NB4 (cell line): ENCODE measurements at regions not wholly inside any gene's neighbourhood (a gene's known extent, or its start where the extent isn't known, plus 50 kb on each side); places are given as distances from the start of the nearest gene placed in this dataset.
A peak's percentile ranks its signal among the peaks of the same experiment; 100 is the strongest.

Source experiments
- CTCF ChIP-seq: IDR thresholded peaks from one replicate; pipeline ENCODE4 v1.5.1; 2012; ENCODE audit warnings: low read depth, low read length
- MAX ChIP-seq: IDR thresholded peaks from 2 replicates; pipeline ENCODE4 v1.6.1; 2011; ENCODE audit warnings: low read depth, low read length
- POLR2A ChIP-seq: IDR thresholded peaks from 2 replicates; pipeline ENCODE4 v1.6.1; 2011; ENCODE audit warnings: mild to moderate bottlenecking; ENCODE audit not compliant: insufficient read length; ENCODE audit errors: extremely low read depth

- TF ChIP-seq POLR2A (no peak), CTCF (peak; percentile 68), MAX (no peak)
Measured at GRCh38 chr3:76107935-76108570, 322.7 kb upstream of the ZNF717 start.
